ENCODE measurements at regions not wholly inside any gene's neighbourhood (a gene's known extent, or its start where the extent isn't known, plus 50 kb on each side); places are given as distances from the start of the nearest gene placed in this dataset.

DNA sequence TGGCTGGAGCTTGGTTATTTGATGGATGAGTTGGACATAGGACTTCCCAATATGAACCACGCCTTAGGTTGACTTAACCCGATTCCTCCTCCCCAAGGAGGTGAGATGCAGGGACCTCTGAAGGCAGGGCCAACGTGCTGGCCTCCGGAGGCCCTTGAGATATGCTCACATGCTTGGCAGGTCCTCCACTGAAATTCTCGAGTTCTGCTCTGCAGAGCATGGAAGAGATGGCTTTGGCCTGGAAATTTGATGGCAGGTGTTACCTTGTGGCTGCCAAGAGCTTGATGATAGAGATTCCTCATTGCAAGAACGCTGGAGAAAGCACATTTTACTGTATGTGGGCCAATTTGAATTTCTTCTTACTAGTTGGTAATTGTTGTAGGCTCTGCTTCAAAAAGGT lies 117.4 kb upstream of the LIMCH1 start:
- H2AFZ ChIP-seq (ENCODE audit: low read length) = no peak overlapping the region

More for the DNA sequence above, 117.4 kb upstream of the LIMCH1 start:
- Histone ChIP-seq H3K4me2 (ENCODE audit: insufficient read depth, insufficient read length, low read length) (no peak overlapping the region), H3K14ac (ENCODE audit: insufficient read depth, low read length) (no peak overlapping the region), H3K18ac (ENCODE audit: insufficient read length, low read depth, low read length) (no peak overlapping the region), H3K27ac (ENCODE audit: insufficient read length, low read depth, low read length) (no peak overlapping the region), H3K56ac (ENCODE audit: insufficient read length, low read depth, low read length) (no peak overlapping the region), H2BK15ac (ENCODE audit: low read depth, low read length) (no peak overlapping the region), H3K9ac (ENCODE audit: extremely low read depth, insufficient read length, low read length) (no peak overlapping the region), H4K8ac (replicated peaks; ENCODE audit: insufficient read length, low read depth, low read length) (no peak overlapping the region), H2BK12ac (ENCODE audit: insufficient read length, low read depth, low read length) (no peak overlapping the region), H4K91ac (ENCODE audit: insufficient read length, low read depth, low read length) (no peak overlapping the region), H3K79me2 (ENCODE audit: insufficient read depth, low read length) (no peaks in the 10 kb centered on the region), H3K23ac (ENCODE audit: insufficient read length, low read depth, low read length) (no peak overlapping the region), H3K4me1 (ENCODE audit: insufficient read depth, low read length) (no peaks in the 10 kb centered on the region), H3K23me2 (ENCODE audit: insufficient read length, low read depth, low read length, poor library complexity, severe bottlenecking) (no peaks in the 10 kb centered on the region), H2AK5ac (ENCODE audit: insufficient read length, low read length) (no peak overlapping the region), H3T11ph (ENCODE audit: low read length) (no peak overlapping the region), H3K79me1 (ENCODE audit: insufficient read depth, low read depth, low read length, poor library complexity, severe bottlenecking) (no peaks in the 10 kb centered on the region), H3K27me3 (ENCODE audit: insufficient read depth, low read length) (no peaks in the 10 kb centered on the region), H2BK20ac (ENCODE audit: low read depth, low read length, poor library complexity, severe bottlenecking) (no peak overlapping the region), H2BK5ac (ENCODE audit: insufficient read length, low read length) (no peak overlapping the region), H3K9me3 (ENCODE audit: control insufficient read depth, low read depth, low read length) (no peaks in the 10 kb centered on the region), H3K4ac (ENCODE audit: low read depth, low read length) (no peak overlapping the region), H4K5ac (ENCODE audit: insufficient read length, low read depth, low read length) (no peak overlapping the region), H4K20me1 (ENCODE audit: control insufficient read depth, insufficient read depth, insufficient read length) (no peaks in the 10 kb centered on the region), H2BK120ac (ENCODE audit: low read depth, low read length, poor library complexity, severe bottlenecking) (no peak overlapping the region)
- Mint-ChIP-seq H3K27me3 (ENCODE audit: low read depth) (peaks cover 1% of the 10 kb centered on the region; the same call in 1 of the 2 replicates), H3K27ac (no peak overlapping the region), H3K9me3 (no peaks in the 10 kb centered on the region), H3K4me1 (peaks cover 10 to 12% of the 10 kb centered on the region in 2 experiments; a peak in 3 of 4 replicates), H3K4me3 (no peak overlapping the region), H3K36me3 (ENCODE audit: insufficient read depth in 1 of 3, low read depth in 3 of 3) (no peaks in the 10 kb centered on the region; a peak in 1 of 7 replicates)
- DNase-seq = no peak
- TF ChIP-seq, protein P1, sequence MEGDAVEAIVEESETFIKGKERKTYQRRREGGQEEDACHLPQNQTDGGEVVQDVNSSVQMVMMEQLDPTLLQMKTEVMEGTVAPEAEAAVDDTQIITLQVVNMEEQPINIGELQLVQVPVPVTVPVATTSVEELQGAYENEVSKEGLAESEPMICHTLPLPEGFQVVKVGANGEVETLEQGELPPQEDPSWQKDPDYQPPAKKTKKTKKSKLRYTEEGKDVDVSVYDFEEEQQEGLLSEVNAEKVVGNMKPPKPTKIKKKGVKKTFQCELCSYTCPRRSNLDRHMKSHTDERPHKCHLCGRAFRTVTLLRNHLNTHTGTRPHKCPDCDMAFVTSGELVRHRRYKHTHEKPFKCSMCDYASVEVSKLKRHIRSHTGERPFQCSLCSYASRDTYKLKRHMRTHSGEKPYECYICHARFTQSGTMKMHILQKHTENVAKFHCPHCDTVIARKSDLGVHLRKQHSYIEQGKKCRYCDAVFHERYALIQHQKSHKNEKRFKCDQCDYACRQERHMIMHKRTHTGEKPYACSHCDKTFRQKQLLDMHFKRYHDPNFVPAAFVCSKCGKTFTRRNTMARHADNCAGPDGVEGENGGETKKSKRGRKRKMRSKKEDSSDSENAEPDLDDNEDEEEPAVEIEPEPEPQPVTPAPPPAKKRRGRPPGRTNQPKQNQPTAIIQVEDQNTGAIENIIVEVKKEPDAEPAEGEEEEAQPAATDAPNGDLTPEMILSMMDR (conservative IDR thresholded peaks at IDR 0.05) = no peak
- no CpG with 5 or more reads among the region's 6 CpGs for WGBS (ENCODE audit: extremely low coverage, insufficient read length, low lambda C conversion rate)
